ENCODE measurements at regions not wholly inside any gene's neighbourhood (a gene's known extent, or its start where the extent isn't known, plus 50 kb on each side); places are given as distances from the start of the nearest gene placed in this dataset.

GRCh38 chr1:244322181-244322580, 129.5 kb downstream of the ADSS2 start:
- TF ChIP-seq NR2C2 (IDR thresholded peaks at IDR 0.05; ENCODE audit: borderline replicate concordance, control insufficient read depth, insufficient read length, low read depth) (no peak), KLF5 (IDR thresholded peaks at IDR 0.05; ENCODE audit: partially characterized antibody) (no peak), YY1 (IDR thresholded peaks at IDR 0.05; ENCODE audit: low read depth, low read length) (no peak), HDAC2 (IDR thresholded peaks at IDR 0.05) (no peak), EP300 (IDR thresholded peaks at IDR 0.05; ENCODE audit: borderline replicate concordance in 1 of 2, control insufficient read depth in 1 of 2, low read depth in 2 of 2, low read length in 2 of 2) (no peak), EZH2 (IDR thresholded peaks at IDR 0.05; ENCODE audit: borderline replicate concordance, control insufficient read depth, low read depth, low read length) (no peak), SIN3A (IDR thresholded peaks at IDR 0.05; ENCODE audit: low read depth, low read length) (no peak), NR2F1 (conservative IDR thresholded peaks at IDR 0.05) (no peak), CEBPB (IDR thresholded peaks at IDR 0.05; ENCODE audit: borderline replicate concordance in 1 of 2, low read depth in 2 of 2, low read length in 2 of 2) (no peak), ZZZ3 (IDR thresholded peaks at IDR 0.05; ENCODE audit: control insufficient read depth, insufficient read length, low read depth) (no peak), CBX5 (IDR thresholded peaks at IDR 0.05; ENCODE audit: low read depth) (no peak)
- TF ChIP-seq, protein P1, sequence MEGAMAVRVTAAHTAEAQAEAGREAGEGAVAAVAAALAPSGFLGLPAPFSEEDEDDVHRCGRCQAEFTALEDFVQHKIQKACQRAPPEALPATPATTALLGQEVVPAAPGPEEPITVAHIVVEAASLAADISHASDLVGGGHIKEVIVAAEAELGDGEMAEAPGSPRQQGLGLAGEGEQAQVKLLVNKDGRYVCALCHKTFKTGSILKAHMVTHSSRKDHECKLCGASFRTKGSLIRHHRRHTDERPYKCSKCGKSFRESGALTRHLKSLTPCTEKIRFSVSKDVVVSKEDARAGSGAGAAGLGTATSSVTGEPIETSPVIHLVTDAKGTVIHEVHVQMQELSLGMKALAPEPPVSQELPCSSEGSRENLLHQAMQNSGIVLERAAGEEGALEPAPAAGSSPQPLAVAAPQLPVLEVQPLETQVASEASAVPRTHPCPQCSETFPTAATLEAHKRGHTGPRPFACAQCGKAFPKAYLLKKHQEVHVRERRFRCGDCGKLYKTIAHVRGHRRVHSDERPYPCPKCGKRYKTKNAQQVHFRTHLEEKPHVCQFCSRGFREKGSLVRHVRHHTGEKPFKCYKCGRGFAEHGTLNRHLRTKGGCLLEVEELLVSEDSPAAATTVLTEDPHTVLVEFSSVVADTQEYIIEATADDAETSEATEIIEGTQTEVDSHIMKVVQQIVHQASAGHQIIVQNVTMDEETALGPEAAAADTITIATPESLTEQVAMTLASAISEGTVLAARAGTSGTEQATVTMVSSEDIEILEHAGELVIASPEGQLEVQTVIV (IDR thresholded peaks at IDR 0.05; ENCODE audit: borderline replicate concordance, partially characterized antibody), result no peak
- TF ChIP-seq, protein P2, sequence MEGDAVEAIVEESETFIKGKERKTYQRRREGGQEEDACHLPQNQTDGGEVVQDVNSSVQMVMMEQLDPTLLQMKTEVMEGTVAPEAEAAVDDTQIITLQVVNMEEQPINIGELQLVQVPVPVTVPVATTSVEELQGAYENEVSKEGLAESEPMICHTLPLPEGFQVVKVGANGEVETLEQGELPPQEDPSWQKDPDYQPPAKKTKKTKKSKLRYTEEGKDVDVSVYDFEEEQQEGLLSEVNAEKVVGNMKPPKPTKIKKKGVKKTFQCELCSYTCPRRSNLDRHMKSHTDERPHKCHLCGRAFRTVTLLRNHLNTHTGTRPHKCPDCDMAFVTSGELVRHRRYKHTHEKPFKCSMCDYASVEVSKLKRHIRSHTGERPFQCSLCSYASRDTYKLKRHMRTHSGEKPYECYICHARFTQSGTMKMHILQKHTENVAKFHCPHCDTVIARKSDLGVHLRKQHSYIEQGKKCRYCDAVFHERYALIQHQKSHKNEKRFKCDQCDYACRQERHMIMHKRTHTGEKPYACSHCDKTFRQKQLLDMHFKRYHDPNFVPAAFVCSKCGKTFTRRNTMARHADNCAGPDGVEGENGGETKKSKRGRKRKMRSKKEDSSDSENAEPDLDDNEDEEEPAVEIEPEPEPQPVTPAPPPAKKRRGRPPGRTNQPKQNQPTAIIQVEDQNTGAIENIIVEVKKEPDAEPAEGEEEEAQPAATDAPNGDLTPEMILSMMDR (IDR thresholded peaks at IDR 0.05 in 2 of 3, conservative IDR thresholded peaks at IDR 0.05 in 1 of 3; ENCODE audit: control insufficient read depth in 2 of 3, extremely low read depth in 1 of 3, insufficient read depth in 1 of 3, low read depth in 3 of 3, low read length in 3 of 3), result no peak
- TF ChIP-seq, protein P3, sequence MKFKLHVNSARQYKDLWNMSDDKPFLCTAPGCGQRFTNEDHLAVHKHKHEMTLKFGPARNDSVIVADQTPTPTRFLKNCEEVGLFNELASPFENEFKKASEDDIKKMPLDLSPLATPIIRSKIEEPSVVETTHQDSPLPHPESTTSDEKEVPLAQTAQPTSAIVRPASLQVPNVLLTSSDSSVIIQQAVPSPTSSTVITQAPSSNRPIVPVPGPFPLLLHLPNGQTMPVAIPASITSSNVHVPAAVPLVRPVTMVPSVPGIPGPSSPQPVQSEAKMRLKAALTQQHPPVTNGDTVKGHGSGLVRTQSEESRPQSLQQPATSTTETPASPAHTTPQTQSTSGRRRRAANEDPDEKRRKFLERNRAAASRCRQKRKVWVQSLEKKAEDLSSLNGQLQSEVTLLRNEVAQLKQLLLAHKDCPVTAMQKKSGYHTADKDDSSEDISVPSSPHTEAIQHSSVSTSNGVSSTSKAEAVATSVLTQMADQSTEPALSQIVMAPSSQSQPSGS (IDR thresholded peaks at IDR 0.05; ENCODE audit: low read length), result no peak
